Astrocyte of the spinal cord (primary cell): ENCODE measurements at regions not wholly inside any gene's neighbourhood (a gene's known extent, or its start where the extent isn't known, plus 50 kb on each side); places are given as distances from the start of the nearest gene placed in this dataset.

ENCODE experiments used
- DNase-seq: peaks from one replicate; pipeline ENCODE4 v3.0.0; 2011; ENCODE audit warnings: low read depth, low spot score
- H3K4me3 ChIP-seq: 2 replicates; pipeline ENCODE4 v1.5.1; 2011; ENCODE audit warnings: low read depth, mild to moderate bottlenecking, low read length, moderate library complexity
- CTCF ChIP-seq: IDR thresholded peaks from 2 replicates; pipeline ENCODE4 v1.5.1; 2012; ENCODE audit warnings: low read depth, mild to moderate bottlenecking, low read length, inconsistent platforms
- in situ Hi-C: cut with HindIII; loops from 2 replicates; pipeline ENCODE4 v1.10.0; 2017; ENCODE audit warnings: low sequenced_read_pairs

- no peak for TF ChIP-seq CTCF
- in situ Hi-C loops: no loop called here
Measured at GRCh38 chr14:41303506-41303905, 303.2 kb upstream of the LRFN5 start.

GRCh38 chr14:41302776-41303175 lies 303.9 kb upstream of the LRFN5 start:
- no peak overlapping the region for H3K4me3 ChIP-seq
- in situ Hi-C loops: no loop called here
- no peak for DNase-seq
- TF ChIP-seq CTCF: no peak

More at GRCh38 chr14:41303506-41303905, 303.2 kb upstream of the LRFN5 start:
- DNase-seq: no peak
- no peak overlapping the region for H3K4me3 ChIP-seq

- no peak for DNase-seq
- in situ Hi-C loops: no loop called here
- no peak overlapping the region for H3K4me3 ChIP-seq
- no peak for TF ChIP-seq CTCF
Measured at GRCh38 chr14:41299924-41300323, 306.8 kb upstream of the LRFN5 start.

- peak; percentile 3 for DNase-seq
- TF ChIP-seq CTCF: no peak
- in situ Hi-C loops: no loop called here
- H3K4me3 ChIP-seq: no peak overlapping the region
Measured at GRCh38 chr14:41298328-41298690, 308.4 kb upstream of the LRFN5 start.

- in situ Hi-C loops: no loop called here
- TF ChIP-seq CTCF: no peak
- DNase-seq: peak; percentile 1
Measured at GRCh38 chr14:41297576-41298327, 308.9 kb upstream of the LRFN5 start.

GRCh38 chr14:41295734-41296133 lies 310.9 kb upstream of the LRFN5 start:
- in situ Hi-C loops: no loop called here
- no peak for TF ChIP-seq CTCF
- no peak overlapping the region for H3K4me3 ChIP-seq

More at GRCh38 chr14:41297576-41298327, 308.9 kb upstream of the LRFN5 start:
- H3K4me3 ChIP-seq: no peak overlapping the region

More at GRCh38 chr14:41295734-41296133, 310.9 kb upstream of the LRFN5 start:
- no peak for DNase-seq
